22Rv1 (cell line): ENCODE measurements at regions not wholly inside any gene's neighbourhood (a gene's known extent, or its start where the extent isn't known, plus 50 kb on each side); places are given as distances from the start of the nearest gene placed in this dataset.

Experiments used
- H3K27ac ChIP-seq: fragments of 450-650 bp; 2 replicates; pipeline ENCODE4 v1.5.1; 2017
- CTCF ChIP-seq: fragments of 450-650 bp; IDR thresholded peaks from 2 replicates; pipeline ENCODE4 v1.5.1; 2017; ENCODE audit warnings: mild to moderate bottlenecking
- ZFX ChIP-seq: fragments of 450-650 bp; IDR thresholded peaks from 2 replicates; pipeline ENCODE4 v1.6.1; 2017; ENCODE audit warnings: antibody characterized with exemption, borderline replicate concordance

DNA sequence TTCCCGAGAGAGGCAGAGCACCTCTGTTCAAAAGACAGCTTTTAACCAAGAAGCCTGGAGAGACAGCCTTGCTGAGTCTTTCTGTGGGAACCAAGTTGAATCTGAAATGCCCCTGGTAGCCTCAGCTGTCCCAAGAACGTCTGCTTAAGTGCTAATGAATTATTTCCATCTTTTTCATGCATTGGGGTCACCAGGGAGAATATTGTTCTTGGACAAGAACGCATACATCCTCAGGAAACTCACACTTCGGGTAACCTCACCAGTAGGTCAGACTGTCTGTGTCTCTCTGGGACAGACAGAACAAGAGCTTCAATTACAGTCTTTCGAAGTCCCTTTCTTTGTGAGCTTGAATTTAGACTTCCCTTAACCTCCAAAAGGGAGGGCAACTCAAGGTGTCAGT lies 134.6 kb upstream of the ADAMTS18 start:
- H3K27ac ChIP-seq, result no peak overlapping the region
- TF ChIP-seq CTCF, result no peak
- no peak for TF ChIP-seq ZFX

- TF ChIP-seq ZFX (no peak), CTCF (no peak)
- H3K27ac ChIP-seq, result no peak overlapping the region
These were observed 135.7 kb upstream of the ADAMTS18 start for GRCh38 chr16:77570574-77570973.

DNA sequence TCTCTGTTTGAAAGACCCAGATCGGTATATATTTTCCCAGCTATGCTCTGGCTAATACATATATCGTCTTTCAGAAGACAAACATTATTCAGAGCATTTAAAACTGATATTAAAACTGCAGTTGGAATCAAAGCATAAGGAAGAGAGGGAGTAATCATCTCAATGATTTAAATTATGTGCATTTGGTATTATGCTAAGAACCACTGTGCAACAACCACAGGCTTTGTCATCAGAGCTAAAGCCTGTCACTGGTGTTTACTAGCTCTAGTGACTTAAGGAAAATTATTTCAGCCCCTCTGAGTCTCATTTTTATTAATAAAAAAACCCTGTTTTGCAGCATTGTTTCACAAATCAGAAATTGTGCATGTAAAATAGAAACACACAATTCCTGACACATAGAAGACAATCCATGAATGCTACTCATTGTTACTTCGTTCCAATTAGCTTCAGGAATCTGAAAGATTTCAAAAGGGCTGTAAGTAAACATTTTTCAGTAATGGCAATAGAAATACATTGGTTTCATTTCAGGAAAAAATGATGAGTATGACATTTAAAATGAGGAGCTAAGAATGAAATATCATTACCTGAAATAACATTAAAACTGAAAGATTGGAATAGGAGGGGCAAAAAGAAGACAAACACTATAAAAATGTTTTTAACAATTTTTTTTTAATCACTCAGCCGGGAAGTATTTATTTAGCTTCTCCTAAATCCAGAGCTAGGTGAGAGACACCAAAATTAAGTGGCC lies 136.5 kb upstream of the ADAMTS18 start:
- TF ChIP-seq CTCF (no peak), ZFX (no peak)

DNA sequence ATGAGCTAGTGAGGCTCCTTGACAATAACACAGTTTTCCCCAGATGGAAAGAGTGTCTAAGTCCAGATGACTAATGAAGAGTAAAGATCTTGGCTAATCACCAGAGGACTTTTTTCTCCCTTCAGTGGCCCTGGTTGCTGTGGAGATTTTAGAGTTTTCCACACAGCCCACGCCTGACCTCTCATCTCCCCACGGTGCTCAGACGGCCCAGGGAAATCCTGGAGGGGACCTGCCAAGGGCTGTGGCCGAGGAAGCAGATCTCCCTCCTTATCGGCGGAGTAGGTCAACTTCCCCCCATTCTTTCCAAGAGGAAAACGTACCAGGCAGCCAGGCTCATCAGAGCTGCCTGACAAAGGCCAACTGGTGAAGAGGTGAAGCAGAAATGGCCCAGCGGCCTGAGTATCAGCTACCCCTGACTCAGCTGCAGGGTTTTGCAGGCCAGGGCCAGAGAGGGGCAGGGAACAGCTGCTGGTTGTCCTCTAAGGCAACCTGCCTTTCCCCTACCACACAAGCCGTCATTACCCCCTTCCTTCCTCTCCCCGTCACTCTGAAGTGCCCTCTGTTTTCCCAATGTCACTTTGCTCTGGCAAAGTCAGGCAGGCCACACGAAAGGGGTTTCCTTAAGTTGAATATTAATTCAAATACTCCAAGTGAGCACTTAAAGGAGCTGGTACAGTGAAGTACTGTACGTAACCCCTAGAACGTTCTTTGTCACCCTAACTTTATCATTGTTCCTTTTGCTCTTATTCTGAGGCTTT lies 140.2 kb upstream of the ADAMTS18 start:
- H3K27ac ChIP-seq, result no peak overlapping the region
- TF ChIP-seq CTCF (no peak), ZFX (no peak)

More for the DNA sequence above, 136.5 kb upstream of the ADAMTS18 start:
- H3K27ac ChIP-seq, result no peak overlapping the region

GRCh38 chr16:77579351-77579891 lies 142.9 kb upstream of the NUDT7 start:
- TF ChIP-seq CTCF (no peak), ZFX (no peak)
- no peak overlapping the region for H3K27ac ChIP-seq

GRCh38 chr16:77581706-77582105 lies 140.6 kb upstream of the NUDT7 start:
- TF ChIP-seq ZFX (no peak), CTCF (no peak)
- no peak overlapping the region for H3K27ac ChIP-seq
